ENCODE measurements at regions not wholly inside any gene's neighbourhood (a gene's known extent, or its start where the extent isn't known, plus 50 kb on each side); places are given as distances from the start of the nearest gene placed in this dataset.
A peak's percentile ranks its signal among the peaks of the same experiment; 100 is the strongest.

DNA sequence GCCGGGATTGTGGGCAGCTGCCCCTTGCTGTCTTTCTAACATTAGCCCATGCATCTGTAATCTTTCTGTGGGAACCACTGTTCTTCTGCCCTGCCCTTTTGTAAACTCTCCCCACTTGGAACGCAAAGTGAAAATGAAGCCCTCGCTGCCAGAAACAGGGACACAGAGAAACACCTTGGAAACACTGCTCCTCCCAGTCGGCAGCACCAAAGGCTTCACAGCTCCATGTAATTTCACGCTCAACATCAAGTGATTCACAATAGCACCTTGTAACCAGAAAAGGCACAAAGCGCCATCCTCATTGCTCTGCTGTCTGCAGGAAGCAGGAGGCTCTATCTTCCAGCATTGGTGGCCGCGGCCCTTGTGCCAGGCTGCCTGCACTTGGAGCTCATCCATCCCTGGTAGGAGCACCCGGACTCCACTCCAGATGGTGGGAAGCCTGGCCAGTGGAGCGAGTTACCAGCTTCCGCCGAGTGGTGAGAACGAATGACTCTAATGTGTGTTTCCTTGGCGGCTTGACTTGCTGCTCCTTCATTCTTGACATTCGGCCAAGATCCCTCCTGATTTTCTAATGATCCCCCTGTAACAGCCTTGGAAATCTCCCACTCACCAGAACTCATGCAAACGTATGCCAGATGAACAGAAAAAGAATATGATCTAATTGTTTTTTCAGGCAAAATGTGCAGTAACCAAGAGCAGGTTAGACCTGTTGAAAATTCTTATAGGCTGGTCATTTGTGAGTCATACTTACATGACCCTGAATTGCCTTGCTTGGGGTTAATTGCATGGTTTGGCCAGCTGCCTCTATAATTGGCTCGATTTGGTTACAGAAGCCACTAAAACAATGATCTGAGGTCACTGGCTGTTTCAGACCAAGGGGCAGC is 169.1 kb upstream of the CDYL start:
- Histone ChIP-seq H3K4me1 (peaks cover 17 to 40% (median 36%) of the 10 kb centered on the region in 4 donors), H3K9me3 (no peaks in the 10 kb centered on the region), H3K27me3 (no peaks in the 10 kb centered on the region), H3K27ac (replicated peaks in 1 of 4) (peak overlapping the region in 1 of 4 donors; percentile 6), H3K36me3 (no peaks in the 10 kb centered on the region), H3K4me3 (no peak overlapping the region)
- WGBS = 43% methylated on average over 17 of the region's 17 CpGs
- DNase-seq (ENCODE audit: extremely low spot score) = no peak
- intact Hi-C loops (cut with DNase I) = no loop called here
- TF ChIP-seq POLR2A (IDR thresholded peaks at IDR 0.05; ENCODE audit: low read depth) (no peak), EP300 (IDR thresholded peaks at IDR 0.05) (no peak), POLR2AphosphoS5 (IDR thresholded peaks at IDR 0.05) (no peak)
- TF ChIP-seq, protein P1, sequence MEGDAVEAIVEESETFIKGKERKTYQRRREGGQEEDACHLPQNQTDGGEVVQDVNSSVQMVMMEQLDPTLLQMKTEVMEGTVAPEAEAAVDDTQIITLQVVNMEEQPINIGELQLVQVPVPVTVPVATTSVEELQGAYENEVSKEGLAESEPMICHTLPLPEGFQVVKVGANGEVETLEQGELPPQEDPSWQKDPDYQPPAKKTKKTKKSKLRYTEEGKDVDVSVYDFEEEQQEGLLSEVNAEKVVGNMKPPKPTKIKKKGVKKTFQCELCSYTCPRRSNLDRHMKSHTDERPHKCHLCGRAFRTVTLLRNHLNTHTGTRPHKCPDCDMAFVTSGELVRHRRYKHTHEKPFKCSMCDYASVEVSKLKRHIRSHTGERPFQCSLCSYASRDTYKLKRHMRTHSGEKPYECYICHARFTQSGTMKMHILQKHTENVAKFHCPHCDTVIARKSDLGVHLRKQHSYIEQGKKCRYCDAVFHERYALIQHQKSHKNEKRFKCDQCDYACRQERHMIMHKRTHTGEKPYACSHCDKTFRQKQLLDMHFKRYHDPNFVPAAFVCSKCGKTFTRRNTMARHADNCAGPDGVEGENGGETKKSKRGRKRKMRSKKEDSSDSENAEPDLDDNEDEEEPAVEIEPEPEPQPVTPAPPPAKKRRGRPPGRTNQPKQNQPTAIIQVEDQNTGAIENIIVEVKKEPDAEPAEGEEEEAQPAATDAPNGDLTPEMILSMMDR (IDR thresholded peaks at IDR 0.05) = no peak

DNA sequence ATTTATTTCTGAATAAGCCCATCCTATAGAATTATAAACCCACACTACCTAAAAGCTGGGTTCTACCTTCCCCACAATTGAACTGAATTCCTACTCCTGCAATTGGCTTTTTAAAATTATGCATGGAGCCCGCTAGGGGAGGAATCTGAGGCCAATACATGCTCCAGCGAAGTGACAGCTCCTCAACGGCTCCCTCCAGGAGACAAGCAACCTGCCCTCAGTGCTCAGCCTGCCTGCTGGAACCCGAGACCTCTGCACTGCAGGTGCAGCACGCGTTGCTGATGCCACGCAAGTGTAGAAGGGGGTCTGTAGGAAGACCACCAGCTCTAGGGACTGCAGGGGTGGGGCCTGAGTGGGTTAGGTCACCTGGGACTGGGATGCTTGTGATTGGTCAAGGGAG is 170.2 kb upstream of the CDYL start:
- 93% methylated on average over 7 of the region's 7 CpGs for WGBS
- no peak for TF ChIP-seq POLR2AphosphoS5 (IDR thresholded peaks at IDR 0.05)
- TF ChIP-seq, protein P1 (IDR thresholded peaks at IDR 0.05) = no peak
- no peak for TF ChIP-seq EP300 (IDR thresholded peaks at IDR 0.05)
- TF ChIP-seq POLR2A (IDR thresholded peaks at IDR 0.05; ENCODE audit: low read depth) = no peak
- H3K4me3 ChIP-seq = no peak overlapping the region
- intact Hi-C loops (cut with DNase I) = no loop called here
- H3K36me3 ChIP-seq = no peaks in the 10 kb centered on the region
- H3K9me3 ChIP-seq = no peaks in the 10 kb centered on the region
- H3K27ac ChIP-seq (replicated peaks in 1 of 4) = no peak overlapping the region
- DNase-seq (ENCODE audit: extremely low spot score) = no peak
- H3K27me3 ChIP-seq = no peaks in the 10 kb centered on the region
- peaks cover 12 to 29% (median 26%) of the 10 kb centered on the region in 4 donors for H3K4me1 ChIP-seq

- DNase-seq (ENCODE audit: extremely low spot score) = no peak
- intact Hi-C loops (cut with DNase I) = no loop called here
- Histone ChIP-seq H3K27ac (replicated peaks in 1 of 4) (no peak overlapping the region), H3K4me1 (peaks cover 0 to 17% (median 14%) of the 10 kb centered on the region in 4 donors), H3K4me3 (no peak overlapping the region), H3K27me3 (no peaks in the 10 kb centered on the region), H3K9me3 (no peaks in the 10 kb centered on the region), H3K36me3 (no peaks in the 10 kb centered on the region)
- TF ChIP-seq EP300 (IDR thresholded peaks at IDR 0.05) (no peak), POLR2AphosphoS5 (IDR thresholded peaks at IDR 0.05) (no peak), POLR2A (IDR thresholded peaks at IDR 0.05; ENCODE audit: low read depth) (no peak)
- TF ChIP-seq, protein P1 (IDR thresholded peaks at IDR 0.05) = no peak
- 73% methylated on average over 1 of the region's 1 CpG for WGBS
These were observed 172.3 kb upstream of the CDYL start for GRCh38 chr6:4603856-4604369.

- TF ChIP-seq POLR2A (IDR thresholded peaks at IDR 0.05; ENCODE audit: low read depth) = no peak
- TF ChIP-seq, protein P1 (IDR thresholded peaks at IDR 0.05) = no peak
- no peak for TF ChIP-seq POLR2AphosphoS5 (IDR thresholded peaks at IDR 0.05)
- TF ChIP-seq EP300 (IDR thresholded peaks at IDR 0.05) = no peak
- Histone ChIP-seq H3K9me3 (no peaks in the 10 kb centered on the region), H3K4me1 (peaks cover 0 to 17% (median 14%) of the 10 kb centered on the region in 4 donors), H3K4me3 (no peak overlapping the region), H3K36me3 (no peaks in the 10 kb centered on the region), H3K27me3 (no peaks in the 10 kb centered on the region), H3K27ac (replicated peaks in 1 of 4) (no peak overlapping the region)
- intact Hi-C loops (cut with DNase I) = no loop called here
- 74% methylated on average over 7 of the region's 7 CpGs for WGBS
- DNase-seq (ENCODE audit: extremely low spot score) = no peak
These were observed 172.9 kb upstream of the CDYL start for GRCh38 chr6:4603291-4603690.
